CD4-positive, alpha-beta T cell treated with Interleukin-4 for 4 hours (primary cell): ENCODE measurements at regions not wholly inside any gene's neighbourhood (a gene's known extent, or its start where the extent isn't known, plus 50 kb on each side); places are given as distances from the start of the nearest gene placed in this dataset.

ENCODE experiments used
- DNase-seq: peaks from one replicate; pipeline ENCODE4 v3.0.0-alpha.2; 2020

DNA sequence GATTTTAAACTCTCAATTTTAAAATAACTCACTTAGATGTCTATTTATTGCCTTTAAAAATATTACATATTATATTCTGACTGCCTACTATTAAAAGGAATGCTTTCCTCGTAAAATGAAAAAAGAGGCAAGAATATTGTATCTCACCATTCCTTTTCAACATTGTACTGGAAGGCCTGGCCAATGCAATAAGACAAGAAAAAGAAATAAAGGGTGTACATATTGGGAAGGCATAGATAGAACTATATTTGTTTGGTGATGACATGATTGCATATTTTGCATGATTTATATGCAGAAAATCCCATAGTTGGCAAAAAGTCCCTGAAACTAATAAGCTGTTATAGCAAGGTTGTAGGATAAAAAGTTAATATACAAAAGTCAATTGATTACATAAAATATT, 474.6 kb upstream of the ATP2B1 start:
- no peak for DNase-seq

GRCh38 chr12:90181216-90181615, 472.6 kb upstream of the ATP2B1 start:
- DNase-seq: no peak

GRCh38 chr12:90174956-90175355, 466.3 kb upstream of the ATP2B1 start:
- DNase-seq: no peak

DNA sequence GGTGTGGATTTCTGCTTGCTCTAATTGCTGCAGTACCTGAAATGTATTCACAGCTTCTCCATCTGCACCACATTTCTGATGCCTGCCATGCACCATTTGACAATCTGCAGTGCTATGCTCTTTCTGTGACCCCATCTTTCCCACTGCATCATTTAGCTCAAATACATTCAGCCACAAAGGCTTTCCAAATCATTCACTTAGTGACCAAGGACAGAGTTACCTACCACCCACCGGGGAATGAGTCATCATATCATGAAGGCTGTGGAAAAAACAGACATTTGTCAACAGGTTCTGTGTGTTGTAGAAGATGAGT, 465.5 kb upstream of the ATP2B1 start:
- no peak for DNase-seq

GRCh38 chr12:90173499-90174197, 465.0 kb upstream of the ATP2B1 start:
- no peak for DNase-seq

- no peak for DNase-seq
These were observed 463.9 kb upstream of the ATP2B1 start for GRCh38 chr12:90172524-90172923.

DNA sequence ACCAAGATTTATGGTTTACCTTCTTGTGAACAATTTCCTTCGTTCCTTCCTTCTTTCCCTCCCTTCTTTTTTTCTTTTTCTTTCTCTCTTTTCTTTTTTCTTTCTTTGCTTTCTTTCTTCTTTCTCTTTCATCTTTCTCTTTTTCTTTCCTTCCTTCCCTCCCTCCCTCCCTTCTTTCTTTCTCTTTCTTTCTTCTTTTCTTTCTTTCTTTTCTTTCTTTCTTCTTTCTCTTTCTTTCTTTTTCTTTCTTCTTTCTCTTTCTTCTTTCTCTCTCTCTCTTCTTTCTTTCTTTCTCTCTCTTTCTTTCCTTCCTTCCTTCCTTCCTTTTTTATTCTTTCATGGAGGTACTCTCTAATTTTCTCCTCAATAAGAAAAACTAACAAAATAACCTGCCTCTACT, 462.1 kb upstream of the ATP2B1 start:
- no peak for DNase-seq

DNA sequence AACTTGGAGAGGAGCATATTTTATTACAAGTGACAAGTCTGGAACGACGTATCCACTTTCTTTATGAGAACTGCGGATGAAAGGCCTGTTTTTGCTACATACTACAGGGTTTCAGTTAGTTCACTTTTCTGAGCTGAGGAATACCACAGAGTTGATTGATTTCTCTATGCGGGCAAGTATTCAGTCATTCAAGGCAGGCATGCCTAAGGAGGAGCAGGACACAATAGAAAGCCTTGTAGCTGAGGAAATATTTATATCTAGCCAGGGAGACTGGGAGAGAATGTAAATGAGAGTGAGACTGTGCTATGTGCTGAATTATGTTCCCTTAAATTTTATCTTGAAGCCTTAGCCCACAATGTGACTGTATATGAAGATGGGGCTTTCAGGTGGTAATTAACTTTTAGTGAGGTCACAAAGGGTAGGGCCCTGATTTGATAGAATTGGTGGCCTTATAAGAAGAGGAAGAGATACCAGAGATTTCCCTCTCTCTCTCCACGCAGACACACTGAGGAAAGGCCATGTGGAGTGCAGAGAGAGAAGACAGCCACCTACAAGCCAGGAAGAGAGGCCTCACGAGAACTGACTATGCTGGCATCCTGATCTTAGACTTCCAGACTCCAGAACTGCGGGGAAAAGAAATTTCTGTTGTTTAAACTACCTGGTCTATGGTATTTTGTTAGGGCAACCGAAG, 459.0 kb upstream of the ATP2B1 start:
- no peak for DNase-seq

GRCh38 chr12:90166671-90167070, 458.0 kb upstream of the ATP2B1 start:
- DNase-seq: no peak

DNA sequence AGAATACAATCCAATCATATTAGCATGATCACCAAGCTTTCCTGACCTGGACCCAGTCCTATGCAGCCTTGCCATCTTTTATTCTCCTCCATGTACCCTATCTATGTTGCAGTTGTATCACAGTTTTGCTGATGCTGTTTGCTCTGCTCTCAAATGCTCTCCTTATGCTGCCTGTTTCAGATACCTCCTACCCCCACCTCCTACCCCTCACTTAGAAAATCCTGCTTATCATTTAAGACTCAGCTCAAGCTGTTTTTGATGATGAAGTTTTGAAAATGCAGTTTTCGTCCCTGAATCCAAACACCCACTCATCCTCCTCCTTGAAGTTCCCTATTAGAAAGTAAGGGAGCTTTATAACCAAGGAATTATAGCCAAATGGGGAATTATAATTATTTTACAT, 457.4 kb upstream of the ATP2B1 start:
- no peak for DNase-seq

- no peak for DNase-seq
These were observed 455.3 kb upstream of the ATP2B1 start for GRCh38 chr12:90163975-90164374.

GRCh38 chr12:90153827-90154226, 445.2 kb upstream of the ATP2B1 start:
- DNase-seq: no peak

- no peak for DNase-seq
These were observed 444.4 kb upstream of the ATP2B1 start for GRCh38 chr12:90152897-90153624.

DNA sequence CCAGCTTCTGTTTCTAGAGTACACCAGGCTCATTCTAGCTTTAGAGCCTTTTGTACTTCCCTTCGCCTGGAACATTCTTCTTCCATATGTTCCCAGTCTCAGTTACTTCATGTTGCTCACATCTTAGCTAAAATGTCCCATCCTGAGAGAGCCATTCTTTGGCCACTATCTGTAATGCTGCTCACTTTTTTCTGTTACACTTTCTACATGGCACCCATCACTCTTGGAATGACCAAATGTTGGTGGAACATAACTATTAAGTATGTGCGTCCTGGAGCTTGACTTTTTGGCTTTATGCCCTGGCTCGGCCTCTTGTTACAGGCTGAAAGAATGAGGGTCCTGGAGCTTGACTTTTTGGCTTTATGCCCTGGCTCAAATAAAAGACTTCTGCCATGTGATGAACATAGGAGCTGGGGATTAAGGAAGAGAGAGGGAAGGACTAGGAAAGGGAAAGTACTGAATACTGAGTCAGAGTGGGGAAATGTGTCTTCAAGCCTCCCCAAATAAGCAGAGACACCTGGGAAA, 442.9 kb upstream of the ATP2B1 start:
- DNase-seq: no peak

GRCh38 chr12:90149453-90149852, 440.8 kb upstream of the ATP2B1 start:
- DNase-seq: no peak

DNA sequence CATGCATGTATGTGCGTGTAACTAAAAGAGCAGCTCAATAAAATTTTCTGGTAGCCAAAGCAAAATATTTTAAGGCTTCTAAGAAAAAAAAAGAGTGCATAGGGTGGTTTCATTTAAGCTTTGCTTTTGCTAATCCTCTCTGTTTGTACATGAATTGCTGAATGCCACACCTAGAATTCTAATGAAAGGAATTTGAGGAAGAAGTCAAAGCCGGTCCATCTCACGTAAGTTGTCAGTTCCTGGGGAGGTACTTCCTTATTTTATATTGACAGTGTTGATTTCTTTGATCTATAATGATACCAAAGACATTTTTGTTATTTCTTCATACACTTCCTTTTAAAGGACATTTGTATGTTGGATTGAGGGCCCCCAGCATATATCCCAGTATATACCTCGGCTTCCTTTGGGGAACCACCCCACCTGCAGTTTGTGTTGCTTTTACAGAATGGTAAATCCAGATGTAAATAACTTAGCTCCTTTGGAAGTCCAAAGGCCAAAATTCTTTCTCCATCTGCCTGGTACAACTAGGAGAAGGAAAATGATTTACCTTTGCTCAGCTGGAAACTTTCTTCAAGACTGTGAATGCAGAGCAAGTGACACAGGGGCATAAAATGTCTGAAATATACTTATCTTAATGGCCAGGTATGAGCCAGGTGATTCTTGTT, 420.9 kb upstream of the ATP2B1 start:
- DNase-seq: no peak

DNA sequence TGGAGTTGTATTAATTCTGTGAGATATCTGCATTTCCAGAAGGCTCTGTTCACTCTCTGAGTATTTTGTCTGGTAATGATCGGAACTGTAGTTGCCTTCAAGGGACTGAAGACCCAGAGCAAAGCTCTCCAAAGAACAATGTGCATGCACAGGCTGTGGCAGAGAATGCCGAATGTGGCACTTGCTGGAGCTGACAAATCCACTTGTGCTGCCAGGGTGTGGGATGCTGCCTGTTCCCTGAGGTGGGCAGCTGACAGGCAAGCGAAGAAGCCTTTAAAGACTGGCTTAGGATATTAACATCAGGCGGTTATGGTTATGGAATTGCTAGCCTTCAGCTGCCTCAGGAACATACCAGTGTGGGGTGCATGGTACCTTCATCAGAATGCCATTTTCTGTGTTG, 419.9 kb upstream of the ATP2B1 start:
- DNase-seq: no peak

- no peak for DNase-seq
These were observed 417.5 kb upstream of the ATP2B1 start for GRCh38 chr12:90126125-90126524.

GRCh38 chr12:90124914-90125313, 416.3 kb upstream of the ATP2B1 start:
- DNase-seq: no peak

DNA sequence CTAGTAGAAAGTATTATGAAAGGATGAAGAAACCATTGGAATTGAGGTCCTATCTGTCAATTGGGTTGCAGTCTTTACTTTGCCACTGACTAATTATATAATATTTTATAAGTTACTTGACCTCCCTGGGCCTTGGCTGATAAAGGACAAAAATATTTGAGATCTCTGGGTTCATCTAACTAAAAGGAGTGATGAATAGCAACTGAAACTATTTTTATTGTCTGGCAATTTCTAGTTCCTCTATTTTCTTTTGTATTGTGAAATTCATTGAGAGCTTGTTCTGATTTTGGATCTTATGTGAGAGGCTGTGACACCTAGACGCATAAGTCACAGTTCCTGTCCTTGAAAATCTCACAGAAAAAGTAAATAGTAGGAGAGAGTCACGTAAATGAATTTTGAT, 415.7 kb upstream of the ATP2B1 start:
- no peak for DNase-seq

DNA sequence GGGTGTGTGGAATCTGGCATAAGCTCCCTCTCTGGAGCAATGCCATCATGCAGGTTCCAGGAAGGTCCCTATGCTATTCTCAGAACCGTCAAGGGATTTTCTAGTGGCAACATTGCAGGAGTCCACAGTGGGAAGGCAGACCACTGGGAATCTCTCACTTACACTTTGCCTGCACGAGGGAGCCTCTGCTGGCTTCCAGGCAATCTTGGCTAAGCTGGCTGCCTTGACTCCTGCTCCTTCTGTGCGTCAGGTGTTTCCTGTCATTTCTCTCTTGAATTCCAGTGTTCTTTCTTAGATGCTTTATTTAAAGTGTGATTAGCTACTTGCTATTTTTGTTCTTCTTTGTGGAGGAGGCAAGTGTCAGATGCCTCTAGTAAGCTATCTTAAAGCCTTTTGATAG, 414.0 kb upstream of the ATP2B1 start:
- DNase-seq: no peak

- no peak for DNase-seq
These were observed 412.0 kb upstream of the ATP2B1 start for GRCh38 chr12:90120627-90121026.

GRCh38 chr12:90112666-90113065, 404.0 kb upstream of the ATP2B1 start:
- no peak for DNase-seq
